ENCODE measurements at regions not wholly inside any gene's neighbourhood (a gene's known extent, or its start where the extent isn't known, plus 50 kb on each side); places are given as distances from the start of the nearest gene placed in this dataset.
"Not testable (repeated sequence)": the region's sequence is repeated elsewhere in the genome, so short reads cannot be mapped to it uniquely, and the experiment has no call there.

GRCh38 chr7:55731931-55732330 is 130.6 kb downstream of the SEPTIN14 start:
- no peak overlapping the region for H3K27ac ChIP-seq (ENCODE audit: low read depth, low read length)
- DNase-seq (ENCODE audit: low read depth, low spot score) = no peak
- ChIA-PET CTCF (no interaction called here), POLR2A (no interaction called here)
- H3K27me3 ChIP-seq (ENCODE audit: control insufficient read depth, insufficient read depth, low read length) = no peaks in the 10 kb centered on the region
- no peak for TF ChIP-seq CTCF (IDR thresholded peaks at IDR 0.05; ENCODE audit: low read depth, low read length)
- H3K9me3 ChIP-seq (ENCODE audit: control insufficient read depth, insufficient read depth, low read length) = no peaks in the 10 kb centered on the region
- H3K4me3 ChIP-seq (ENCODE audit: low read depth, low read length) = no peak overlapping the region

GRCh38 chr7:55730197-55730596 is 132.4 kb downstream of the SEPTIN14 start:
- POLR2A ChIA-PET = no interaction called here
- no peak for TF ChIP-seq CTCF (IDR thresholded peaks at IDR 0.05; ENCODE audit: low read depth, low read length)
- H3K9me3 ChIP-seq (ENCODE audit: control insufficient read depth, insufficient read depth, low read length) = no peaks in the 10 kb centered on the region
- no peaks in the 10 kb centered on the region for H3K27me3 ChIP-seq (ENCODE audit: control insufficient read depth, insufficient read depth, low read length)
- CTCF ChIA-PET = no interaction called here
- DNase-seq (ENCODE audit: low read depth, low spot score) = no peak
- H3K4me3 ChIP-seq (ENCODE audit: low read depth, low read length) = no peak overlapping the region
- no peak overlapping the region for H3K27ac ChIP-seq (ENCODE audit: low read depth, low read length)

- no peak for TF ChIP-seq CTCF (IDR thresholded peaks at IDR 0.05; ENCODE audit: low read depth, low read length)
- DNase-seq (ENCODE audit: low read depth, low spot score) = no peak
- H3K27me3 ChIP-seq (ENCODE audit: control insufficient read depth, insufficient read depth, low read length) = no peaks in the 10 kb centered on the region
- POLR2A ChIA-PET = no interaction called here
- no peak overlapping the region for H3K4me3 ChIP-seq (ENCODE audit: low read depth, low read length)
- H3K27ac ChIP-seq (ENCODE audit: low read depth, low read length) = no peak overlapping the region
- CTCF ChIA-PET = no interaction called here
- no peaks in the 10 kb centered on the region for H3K9me3 ChIP-seq (ENCODE audit: control insufficient read depth, insufficient read depth, low read length)
These were observed 139.0 kb downstream of the SEPTIN14 start for GRCh38 chr7:55723621-55723941.

GRCh38 chr7:55722874-55723620 is 139.5 kb downstream of the SEPTIN14 start:
- POLR2A ChIA-PET; H3K27me3 ChIP-seq (ENCODE audit: control insufficient read depth, insufficient read depth, low read length); CTCF ChIA-PET; H3K4me3 ChIP-seq (ENCODE audit: low read depth, low read length); H3K9me3 ChIP-seq (ENCODE audit: control insufficient read depth, insufficient read depth, low read length); H3K27ac ChIP-seq (ENCODE audit: low read depth, low read length); DNase-seq (ENCODE audit: low read depth, low spot score): not testable (repeated sequence)

- H3K27ac ChIP-seq (ENCODE audit: low read depth, low read length); H3K4me3 ChIP-seq (ENCODE audit: low read depth, low read length); CTCF ChIA-PET; DNase-seq (ENCODE audit: low read depth, low spot score); H3K27me3 ChIP-seq (ENCODE audit: control insufficient read depth, insufficient read depth, low read length); POLR2A ChIA-PET; H3K9me3 ChIP-seq (ENCODE audit: control insufficient read depth, insufficient read depth, low read length): not testable (repeated sequence)
These were observed 141.5 kb downstream of the SEPTIN14 start for GRCh38 chr7:55721004-55721403.

DNA sequence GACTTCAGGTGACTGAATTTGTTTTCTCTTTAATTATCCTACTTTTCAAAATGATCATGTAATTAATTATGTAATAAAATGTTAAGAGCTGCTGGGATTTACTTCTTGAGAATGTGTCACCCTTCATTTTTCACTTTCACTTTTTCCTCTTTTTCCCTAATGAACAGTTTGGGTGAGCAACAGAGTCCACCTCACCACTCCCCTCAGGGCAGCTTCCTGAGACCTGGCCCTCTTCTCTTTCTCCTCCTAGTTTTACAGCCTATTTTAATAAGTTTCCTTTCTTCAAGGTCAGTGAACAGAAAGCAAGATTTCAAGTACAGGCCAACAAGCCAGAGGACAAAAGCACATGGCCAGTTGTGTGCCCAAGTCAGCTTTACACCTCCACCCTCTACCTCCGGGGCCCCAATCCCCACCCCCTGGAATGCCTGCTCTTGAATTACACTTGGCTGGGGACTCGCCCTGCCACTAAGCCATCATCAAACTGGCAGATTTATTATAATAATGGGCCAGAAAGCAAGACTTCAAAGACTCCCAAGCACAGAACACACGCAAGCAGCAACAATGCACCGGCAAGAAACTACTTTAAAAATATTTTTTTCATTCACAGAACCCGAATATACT is 143.1 kb upstream of the VOPP1 start:
- H3K4me3 ChIP-seq (ENCODE audit: low read depth, low read length); DNase-seq (ENCODE audit: low read depth, low spot score); H3K27ac ChIP-seq (ENCODE audit: low read depth, low read length); H3K9me3 ChIP-seq (ENCODE audit: control insufficient read depth, insufficient read depth, low read length); POLR2A ChIA-PET; CTCF ChIA-PET; H3K27me3 ChIP-seq (ENCODE audit: control insufficient read depth, insufficient read depth, low read length): not testable (repeated sequence)

- H3K27me3 ChIP-seq (ENCODE audit: control insufficient read depth, insufficient read depth, low read length); POLR2A ChIA-PET; H3K27ac ChIP-seq (ENCODE audit: low read depth, low read length); H3K4me3 ChIP-seq (ENCODE audit: low read depth, low read length); H3K9me3 ChIP-seq (ENCODE audit: control insufficient read depth, insufficient read depth, low read length); DNase-seq (ENCODE audit: low read depth, low spot score); CTCF ChIA-PET: not testable (repeated sequence)
These were observed 142.1 kb upstream of the VOPP1 start for GRCh38 chr7:55714370-55714769.

DNA sequence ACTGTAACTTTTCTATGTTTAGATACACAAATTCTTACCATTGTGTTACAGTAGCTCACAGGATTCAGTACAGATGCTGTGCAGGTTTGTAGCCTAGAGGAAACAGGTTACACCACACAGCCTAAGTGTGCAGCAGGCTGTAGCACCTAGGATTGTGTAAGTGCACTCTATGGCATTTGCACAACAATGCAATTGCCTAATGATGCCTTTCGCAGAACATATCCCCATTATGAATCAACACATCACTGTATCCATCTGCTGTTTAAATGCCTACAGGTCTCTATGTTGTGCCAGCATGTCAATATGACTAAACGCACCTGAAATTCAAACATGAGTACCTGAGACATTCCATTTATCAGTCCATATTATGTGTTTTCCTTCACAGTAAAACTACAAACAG is 138.0 kb upstream of the VOPP1 start:
- H3K27me3 ChIP-seq (ENCODE audit: control insufficient read depth, insufficient read depth, low read length); DNase-seq (ENCODE audit: low read depth, low spot score); H3K27ac ChIP-seq (ENCODE audit: low read depth, low read length); POLR2A ChIA-PET; H3K9me3 ChIP-seq (ENCODE audit: control insufficient read depth, insufficient read depth, low read length); CTCF ChIA-PET; H3K4me3 ChIP-seq (ENCODE audit: low read depth, low read length): not testable (repeated sequence)

- CTCF ChIA-PET; H3K9me3 ChIP-seq (ENCODE audit: control insufficient read depth, insufficient read depth, low read length); H3K27ac ChIP-seq (ENCODE audit: low read depth, low read length); H3K4me3 ChIP-seq (ENCODE audit: low read depth, low read length); H3K27me3 ChIP-seq (ENCODE audit: control insufficient read depth, insufficient read depth, low read length); DNase-seq (ENCODE audit: low read depth, low spot score); POLR2A ChIA-PET: not testable (repeated sequence)
These were observed 135.7 kb upstream of the VOPP1 start for GRCh38 chr7:55708028-55708427.

DNA sequence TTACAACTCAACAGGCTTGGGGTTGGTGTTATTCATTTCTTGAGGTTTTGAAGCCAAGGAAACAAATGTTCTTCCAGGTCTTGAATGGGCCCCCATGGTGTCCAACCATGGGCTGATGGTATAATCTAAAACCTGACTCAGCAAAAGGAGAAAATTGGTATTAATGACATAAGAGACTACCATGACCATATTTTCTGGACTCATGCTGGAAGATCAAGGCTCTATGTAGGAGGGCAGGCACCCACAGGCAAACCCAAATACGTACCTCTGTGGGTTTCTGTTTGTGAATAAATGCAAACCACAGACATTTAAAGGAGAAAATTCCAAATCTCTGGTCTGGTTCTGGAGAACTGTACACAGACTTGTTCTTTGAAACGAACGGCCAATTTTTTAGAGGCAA is 135.1 kb upstream of the VOPP1 start:
- H3K27me3 ChIP-seq (ENCODE audit: control insufficient read depth, insufficient read depth, low read length); CTCF ChIA-PET; DNase-seq (ENCODE audit: low read depth, low spot score); POLR2A ChIA-PET; H3K27ac ChIP-seq (ENCODE audit: low read depth, low read length); H3K4me3 ChIP-seq (ENCODE audit: low read depth, low read length); H3K9me3 ChIP-seq (ENCODE audit: control insufficient read depth, insufficient read depth, low read length): not testable (repeated sequence)

Measured in AG04450 (cell line).